ENCODE measurements at regions not wholly inside any gene's neighbourhood (a gene's known extent, or its start where the extent isn't known, plus 50 kb on each side); places are given as distances from the start of the nearest gene placed in this dataset.

DNA sequence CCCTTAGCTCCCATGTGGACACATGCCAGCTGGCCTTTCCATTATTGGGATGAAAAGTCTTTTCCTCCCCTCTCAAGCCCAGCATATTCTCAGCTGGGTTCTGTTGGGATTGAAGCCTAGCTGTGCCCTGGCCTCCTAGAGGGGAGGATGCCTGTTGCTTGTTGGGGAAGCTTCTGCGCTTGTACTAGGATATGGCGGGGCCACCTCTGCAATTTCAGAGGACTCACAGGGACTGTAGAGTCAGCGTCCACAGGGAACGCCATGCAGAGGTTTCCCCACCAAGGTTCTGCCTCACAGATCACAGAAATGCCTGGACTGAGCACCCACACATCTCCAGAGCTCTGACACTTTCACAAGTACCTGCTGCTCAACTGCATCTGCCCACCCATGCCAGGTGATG lies 288.7 kb upstream of the FOXQ1 start:
- DNase-seq = no peak

- no peak for DNase-seq
These were observed 289.2 kb upstream of the FOXQ1 start for GRCh38 chr6:1022719-1023118.

DNA sequence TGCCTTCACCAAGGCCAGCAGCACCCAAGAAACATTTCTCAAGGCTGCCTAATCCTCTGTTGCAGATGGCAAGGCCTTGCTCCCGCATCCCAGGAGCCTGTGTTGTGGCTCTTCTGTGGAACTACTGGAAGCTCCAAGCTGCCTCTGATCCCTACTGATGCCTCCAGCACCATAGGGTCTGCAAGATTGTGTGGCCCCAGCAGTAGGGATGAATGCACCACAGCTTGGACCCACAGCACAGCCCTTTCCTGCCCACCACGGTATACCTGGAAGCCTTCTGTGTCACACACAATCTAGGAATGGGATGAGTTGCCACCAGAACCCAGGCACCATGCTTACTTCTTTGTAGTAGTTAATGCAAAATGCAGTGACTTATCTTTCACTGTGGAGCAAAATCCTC lies 291.1 kb upstream of the FOXQ1 start:
- no peak for DNase-seq

GRCh38 chr6:1020133-1020532 lies 291.8 kb upstream of the FOXQ1 start:
- DNase-seq = no peak

DNA sequence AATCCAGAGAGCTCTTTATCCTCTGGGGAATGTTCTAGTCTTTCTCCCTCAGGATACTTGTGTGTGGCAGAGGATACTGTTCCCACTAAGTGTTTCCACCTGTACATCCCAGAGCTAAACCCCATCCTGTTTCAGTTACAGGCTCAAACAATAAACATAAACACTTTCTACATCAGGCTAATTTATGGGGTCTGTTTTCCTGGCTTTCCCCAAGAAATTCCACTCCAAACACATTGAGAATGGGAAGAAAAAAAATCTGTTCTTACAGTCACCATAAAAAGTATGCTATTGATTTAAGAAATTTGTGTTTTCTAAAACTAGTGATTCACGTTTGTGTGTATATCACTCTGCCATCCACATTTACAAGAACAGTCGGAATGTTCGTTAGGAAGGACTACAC lies 293.9 kb upstream of the FOXQ1 start:
- DNase-seq = no peak

GRCh38 chr6:1016329-1017302 lies 295.3 kb upstream of the FOXQ1 start:
- no peak for DNase-seq

GRCh38 chr6:1015825-1016224 lies 296.1 kb upstream of the FOXQ1 start:
- no peak for DNase-seq

DNA sequence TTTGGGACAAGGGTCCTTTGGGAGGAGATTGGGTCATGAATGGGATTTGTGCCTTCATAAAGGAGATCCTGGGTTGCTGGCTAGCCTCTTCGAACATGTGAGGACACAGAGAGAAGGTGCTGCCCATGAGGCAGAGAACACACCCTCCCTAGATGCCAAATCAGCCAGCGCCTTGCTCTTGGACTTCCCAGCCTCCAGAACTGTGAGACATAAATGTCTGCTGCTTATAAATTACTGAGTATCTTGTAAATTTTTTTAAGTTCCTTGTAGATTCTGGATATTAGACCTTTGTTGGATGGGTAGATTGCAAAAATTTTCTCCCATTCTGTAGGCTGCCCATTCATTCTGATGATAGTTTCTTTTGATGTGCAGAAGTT lies 297.5 kb upstream of the FOXQ1 start:
- no peak for DNase-seq

DNA sequence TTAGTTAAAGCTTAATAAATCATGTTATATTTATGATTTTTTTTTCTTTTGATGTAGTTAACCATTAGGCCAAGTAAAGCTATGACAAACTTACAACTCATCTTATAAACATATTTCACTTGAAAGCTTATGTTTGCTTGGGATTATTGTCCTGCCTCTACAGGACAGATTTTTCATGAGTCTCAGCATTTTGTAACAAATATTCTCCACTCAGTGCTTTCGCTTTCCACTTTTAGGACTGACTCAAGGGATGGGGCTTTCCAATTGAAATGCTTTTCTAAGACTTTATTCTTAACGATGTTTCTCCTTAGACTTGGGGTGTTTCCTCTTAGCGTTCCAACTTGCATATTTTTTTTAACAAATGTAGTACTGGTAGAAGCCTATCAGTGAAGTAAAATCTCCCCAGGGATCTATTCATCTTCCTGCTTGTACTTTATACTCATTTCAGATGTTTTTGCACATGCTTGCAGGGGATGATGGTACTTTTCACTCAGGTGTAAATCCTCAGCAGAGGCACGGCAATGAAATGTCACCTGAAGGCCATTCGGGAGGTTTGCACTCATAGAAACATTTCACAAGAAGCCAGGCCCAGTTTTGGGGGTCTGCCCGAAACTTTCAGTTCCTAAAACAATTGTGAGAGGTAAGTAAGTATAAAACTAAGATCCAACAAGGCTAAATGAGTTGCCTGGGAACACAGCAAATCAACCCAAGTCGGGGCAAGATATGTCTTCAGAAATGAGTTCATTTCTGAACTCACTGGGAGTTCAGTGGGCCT lies 298.1 kb upstream of the FOXQ1 start:
- DNase-seq = no peak

- no peak for DNase-seq
These were observed 302.8 kb upstream of the FOXQ1 start for GRCh38 chr6:1009103-1009502.

DNA sequence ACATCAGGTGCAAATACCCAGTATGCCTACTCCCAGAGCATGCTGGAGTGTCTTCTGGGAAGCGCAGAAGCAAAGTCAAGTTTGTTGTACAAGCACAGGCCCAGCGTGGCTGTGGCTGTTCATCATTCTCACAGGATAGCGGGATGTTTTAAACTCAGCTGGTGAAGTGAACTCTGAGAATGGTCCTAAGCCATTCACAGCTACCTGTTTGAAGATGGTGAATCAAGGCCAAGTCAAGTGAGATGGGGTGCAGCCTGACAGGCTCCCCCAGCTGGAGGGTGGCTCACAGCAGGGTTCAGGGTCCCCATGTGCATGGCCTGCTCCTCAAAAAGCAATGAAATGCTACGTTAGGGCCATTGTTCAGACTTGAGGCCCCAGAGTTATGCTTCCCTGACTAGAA lies 304.7 kb upstream of the FOXQ1 start:
- DNase-seq = no peak

DNA sequence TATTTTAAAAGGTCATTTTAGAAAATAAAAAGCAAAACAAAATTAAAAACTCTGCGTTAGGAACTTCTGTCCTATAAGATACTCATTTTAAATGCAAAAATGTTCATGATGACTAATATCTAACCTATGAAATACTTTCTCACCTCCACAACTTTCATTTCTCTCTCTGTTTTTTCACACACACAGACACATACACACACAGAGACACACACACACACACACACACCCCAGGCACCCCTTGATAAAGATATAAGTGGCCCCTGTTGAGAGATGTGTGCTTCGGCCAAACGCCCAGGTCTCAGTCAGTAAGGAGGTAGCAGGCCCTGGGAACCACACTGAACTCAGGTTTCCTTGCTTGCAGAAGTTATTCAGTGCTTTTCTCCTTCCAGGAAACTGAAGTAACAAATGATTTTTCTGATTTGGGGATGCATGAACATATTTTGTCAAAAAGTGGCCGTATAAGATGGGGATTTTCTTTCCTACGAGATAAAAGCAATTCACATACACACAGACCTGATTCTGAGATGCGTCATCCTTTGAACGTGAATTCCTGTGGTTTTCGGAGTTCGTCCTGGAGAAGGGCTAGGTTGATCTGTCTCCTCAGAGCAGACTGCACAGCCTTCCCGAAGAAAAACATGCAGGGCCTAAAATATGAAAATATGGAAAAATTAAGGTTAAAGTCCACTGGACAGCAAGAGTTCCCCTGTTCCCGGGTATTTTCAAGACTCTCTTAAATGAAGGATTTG lies 306.8 kb upstream of the FOXQ1 start:
- no peak for DNase-seq

GRCh38 chr6:1003394-1004160 lies 308.3 kb upstream of the FOXQ1 start:
- DNase-seq = no peak

- DNase-seq = no peak
These were observed 308.9 kb upstream of the FOXQ1 start for GRCh38 chr6:1002989-1003388.

DNA sequence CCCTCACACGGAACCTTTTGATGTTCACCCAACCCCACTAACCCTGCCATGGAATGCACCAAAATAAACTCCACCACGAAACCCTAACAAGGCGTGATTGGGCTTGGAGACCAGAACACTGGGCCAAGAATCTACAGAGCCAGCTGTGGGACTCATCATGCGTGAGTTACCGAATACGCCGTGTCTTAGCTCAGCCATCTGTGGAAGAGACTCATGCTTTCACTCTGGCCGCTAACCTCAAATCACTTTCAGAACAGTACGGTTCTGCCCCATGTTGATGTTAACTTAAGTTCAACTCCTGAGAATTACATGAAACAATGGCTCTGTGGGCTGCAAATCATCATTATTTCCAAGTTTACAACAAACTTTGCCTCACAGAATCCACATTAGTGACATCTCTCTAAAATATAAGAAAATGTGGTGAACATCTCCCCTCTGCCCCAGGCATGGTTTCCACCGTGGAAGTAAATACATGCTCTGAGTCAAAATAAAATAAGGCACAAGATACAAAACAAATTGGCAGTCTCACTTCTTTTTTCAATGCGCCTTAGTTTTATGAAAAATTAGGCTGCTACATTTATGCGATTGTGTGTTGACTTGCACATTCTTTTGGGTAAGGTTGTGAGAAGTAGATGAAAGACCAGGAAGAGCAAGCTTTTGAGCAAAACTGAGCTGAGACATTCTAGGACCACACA lies 308.9 kb upstream of the EXOC2 start:
- DNase-seq = no peak

DNA sequence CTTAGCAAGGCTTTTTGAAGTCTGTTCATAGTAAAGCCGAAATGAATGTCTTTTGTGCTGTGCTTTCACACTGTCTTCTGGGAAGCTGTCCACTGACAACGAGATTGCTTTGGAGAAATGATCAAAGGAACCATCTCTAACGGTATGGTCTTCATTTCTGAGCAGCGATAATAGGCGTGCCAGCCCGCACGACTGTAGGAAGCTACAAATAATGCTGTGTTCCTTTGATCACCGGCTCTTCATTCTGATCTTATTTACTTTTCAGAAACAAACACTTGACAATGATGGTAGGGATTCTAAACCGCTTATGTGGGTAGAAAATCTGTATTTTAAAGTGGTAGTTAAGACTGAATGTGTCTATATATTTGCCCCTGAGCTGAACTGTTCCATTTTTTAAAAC lies 306.6 kb upstream of the EXOC2 start:
- no peak for DNase-seq

DNA sequence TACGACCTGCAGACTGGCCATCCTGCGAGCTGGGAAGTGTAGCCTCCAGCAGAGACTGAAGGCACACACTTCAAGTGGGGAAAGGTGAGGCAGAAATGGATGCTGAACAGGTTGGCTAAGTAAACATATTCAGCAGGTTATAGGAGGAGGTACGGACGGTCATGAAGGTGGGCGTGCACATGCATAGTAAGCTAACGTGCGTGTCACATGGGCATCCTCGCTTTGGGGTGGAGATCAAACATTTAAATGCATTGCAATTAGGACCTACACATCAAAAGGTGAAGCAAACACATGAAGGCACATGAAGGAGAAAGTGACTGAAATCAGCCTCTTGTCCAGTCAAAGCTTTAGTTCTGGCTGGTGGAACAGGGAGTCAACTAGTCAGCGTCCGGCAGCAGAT lies 305.6 kb upstream of the EXOC2 start:
- no peak for DNase-seq

DNA sequence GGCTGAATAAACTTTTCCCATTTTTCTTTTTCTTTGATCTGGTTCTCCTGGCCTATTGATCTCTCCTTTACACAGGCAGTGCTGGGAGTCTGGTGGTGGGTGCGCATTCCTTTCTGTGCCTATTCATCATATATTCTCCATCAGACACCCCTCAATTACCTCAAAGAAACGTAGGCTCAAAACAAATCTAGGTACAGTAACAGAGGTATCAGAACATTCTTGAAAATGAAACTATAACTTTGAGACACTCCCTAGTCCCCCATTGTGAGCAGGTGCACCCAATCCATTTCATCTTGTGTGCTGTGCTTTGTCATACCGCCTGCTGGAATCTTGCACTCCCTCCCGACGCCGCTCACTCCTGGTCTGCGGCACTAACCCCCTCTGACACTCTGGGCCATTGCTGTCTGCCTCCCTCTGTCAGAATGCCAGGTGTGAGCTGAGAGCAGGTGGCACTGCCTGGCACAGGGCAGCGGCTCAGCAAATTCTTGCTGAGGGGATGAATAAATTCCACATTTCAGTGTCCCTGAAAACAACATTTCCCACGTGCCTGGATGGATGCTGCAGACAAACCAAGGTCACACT lies 303.4 kb upstream of the EXOC2 start:
- DNase-seq = no peak

- no peak for DNase-seq
These were observed 298.3 kb upstream of the EXOC2 start for GRCh38 chr6:991192-991591.

- DNase-seq = no peak
These were observed 291.1 kb upstream of the EXOC2 start for GRCh38 chr6:984031-984430.

DNA sequence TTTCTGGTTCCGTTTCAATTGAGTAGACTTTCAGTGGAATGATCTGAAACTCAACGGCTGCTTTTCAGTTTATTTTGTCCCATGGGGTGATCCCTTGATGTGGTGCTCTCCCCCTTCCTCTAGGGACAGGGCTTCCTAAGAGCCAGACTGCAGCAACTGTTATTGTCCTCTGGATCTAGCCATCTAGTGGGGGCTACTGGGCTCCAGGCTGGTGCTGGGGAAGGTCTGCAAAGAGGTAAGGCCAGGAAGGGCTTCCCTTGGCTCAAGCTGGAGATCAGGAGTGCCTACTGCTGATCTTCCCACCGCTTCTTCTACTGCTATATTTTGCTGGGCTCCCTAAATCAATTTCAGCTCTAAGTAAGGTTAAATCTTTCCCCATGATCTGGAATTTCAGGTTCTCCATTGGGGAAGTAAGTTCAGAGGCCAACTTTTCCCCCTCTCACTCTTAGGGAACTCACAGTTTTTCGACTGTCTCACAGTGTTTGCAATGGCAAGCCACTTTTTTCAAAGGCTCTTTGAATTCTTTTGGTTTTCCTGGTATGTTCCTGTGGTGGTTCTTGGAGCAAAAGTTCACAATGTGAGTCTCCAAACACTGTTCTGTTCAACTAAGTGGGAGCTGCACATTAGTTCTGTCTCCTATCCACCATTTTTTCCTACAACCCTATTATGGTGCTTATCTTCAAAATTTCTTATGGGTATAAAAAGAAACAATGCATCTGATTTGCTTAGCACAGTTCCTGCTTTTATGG lies 286.2 kb upstream of the EXOC2 start:
- DNase-seq = no peak

All from retina (tissue), 1 donor.